Left lung (tissue), 4 donors: ENCODE measurements at regions not wholly inside any gene's neighbourhood (a gene's known extent, or its start where the extent isn't known, plus 50 kb on each side); places are given as distances from the start of the nearest gene placed in this dataset.

Experiments
- ATAC-seq: fragments of 200-7000 bp; cut with Tn5 transposase; one replicate; pipeline ENCODE4 v1.9.1; 2020; ENCODE audit warnings: moderate library complexity
- DNase-seq, 4 donors: peaks; one replicate each; pipeline ENCODE4 v3.0.0-alpha.2; 2013 to 2020
- H3K27ac ChIP-seq, 2 donors: fragments of 200-600 bp; sonication (generic) in 1 of 2; one replicate each; pipeline versions ENCODE4 v1.5.0 to v1.8.0; 2020 to 2021
- H3K27me3 ChIP-seq, 2 donors: fragments of 200-600 bp; sonication (generic) in 1 of 2; one replicate each; pipeline versions ENCODE4 v1.5.0 to v1.8.0; 2020 to 2021
- H3K36me3 ChIP-seq, 2 donors: fragments of 200-600 bp; sonication (generic) in 1 of 2; one replicate each; pipeline versions ENCODE4 v1.5.0 to v1.8.0; 2020 to 2021
- H3K4me1 ChIP-seq, 2 donors: fragments of 200-600 bp; one replicate each; pipeline ENCODE4 v1.8.0; 2021
- H3K4me3 ChIP-seq, 2 donors: fragments of 200-600 bp; sonication (generic) in 1 of 2; one replicate each; pipeline versions ENCODE4 v1.5.0 to v1.8.0; 2020 to 2021; ENCODE audit warnings: mild to moderate bottlenecking in 1 of 2
- H3K9me3 ChIP-seq, 2 donors: fragments of 200-600 bp; sonication (generic) in 1 of 2; one replicate each; pipeline versions ENCODE4 v1.5.0 to v1.8.0; 2020 to 2021
- intact Hi-C, 2 donors: fragments of 100-400 bp; cut with DNase I; formaldehyde crosslinking; loops; one replicate each; pipeline versions ENCODE4 v1.11.2 to v1.14.2; 2022
- TF ChIP-seq, protein P1 (sequence below), 2 donors: fragments of 200-600 bp; sonication (generic) in 1 of 2; IDR thresholded peaks; one replicate each; pipeline versions ENCODE4 v1.5.0 to v1.8.0; 2021; ENCODE audit warnings: antibody characterized with exemption in 2 of 2
- donor health status: DM: no; HTN: yes; CAD: no.
- donor health status: DM: no; HTN: no; CAD: no.

DNA sequence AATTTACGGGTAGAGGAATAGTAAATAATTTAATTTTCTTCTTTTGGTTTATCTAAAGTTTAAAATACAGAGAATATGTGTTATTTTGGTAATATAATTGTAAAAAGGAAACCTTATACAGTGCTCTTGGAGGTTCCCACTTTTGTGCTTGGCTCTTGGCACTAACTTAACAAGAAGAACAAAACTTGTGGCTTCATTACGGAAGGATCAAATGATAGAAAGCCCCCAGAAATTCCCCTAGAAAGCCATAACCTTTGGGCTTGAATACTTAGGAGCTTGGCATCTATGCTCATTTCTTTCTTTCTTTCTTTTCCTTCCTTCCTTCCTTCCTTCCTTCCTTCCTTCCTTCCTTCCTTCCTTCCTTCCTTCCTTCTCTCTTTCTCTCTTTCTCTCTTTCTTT lies 197.5 kb downstream of the SOX2 start:
- H3K27me3 ChIP-seq = no peaks in the 10 kb centered on the region
- DNase-seq = no peak
- ATAC-seq = no peak
- H3K4me3 ChIP-seq = no peak overlapping the region
- intact Hi-C loops = no loop called here
- no peaks in the 10 kb centered on the region for H3K4me1 ChIP-seq
- no peak overlapping the region for H3K27ac ChIP-seq
- H3K36me3 ChIP-seq = no peaks in the 10 kb centered on the region
- TF ChIP-seq, protein P1, sequence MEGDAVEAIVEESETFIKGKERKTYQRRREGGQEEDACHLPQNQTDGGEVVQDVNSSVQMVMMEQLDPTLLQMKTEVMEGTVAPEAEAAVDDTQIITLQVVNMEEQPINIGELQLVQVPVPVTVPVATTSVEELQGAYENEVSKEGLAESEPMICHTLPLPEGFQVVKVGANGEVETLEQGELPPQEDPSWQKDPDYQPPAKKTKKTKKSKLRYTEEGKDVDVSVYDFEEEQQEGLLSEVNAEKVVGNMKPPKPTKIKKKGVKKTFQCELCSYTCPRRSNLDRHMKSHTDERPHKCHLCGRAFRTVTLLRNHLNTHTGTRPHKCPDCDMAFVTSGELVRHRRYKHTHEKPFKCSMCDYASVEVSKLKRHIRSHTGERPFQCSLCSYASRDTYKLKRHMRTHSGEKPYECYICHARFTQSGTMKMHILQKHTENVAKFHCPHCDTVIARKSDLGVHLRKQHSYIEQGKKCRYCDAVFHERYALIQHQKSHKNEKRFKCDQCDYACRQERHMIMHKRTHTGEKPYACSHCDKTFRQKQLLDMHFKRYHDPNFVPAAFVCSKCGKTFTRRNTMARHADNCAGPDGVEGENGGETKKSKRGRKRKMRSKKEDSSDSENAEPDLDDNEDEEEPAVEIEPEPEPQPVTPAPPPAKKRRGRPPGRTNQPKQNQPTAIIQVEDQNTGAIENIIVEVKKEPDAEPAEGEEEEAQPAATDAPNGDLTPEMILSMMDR (IDR thresholded peaks at IDR 0.05) = no peak
- H3K9me3 ChIP-seq = no peaks in the 10 kb centered on the region

- no peaks in the 10 kb centered on the region for H3K36me3 ChIP-seq
- H3K4me1 ChIP-seq = no peaks in the 10 kb centered on the region
- intact Hi-C loops = no loop called here
- ATAC-seq (no peak), DNase-seq (no peak)
- H3K27me3 ChIP-seq = no peaks in the 10 kb centered on the region
- H3K4me3 ChIP-seq = no peak overlapping the region
- TF ChIP-seq, protein P1 (IDR thresholded peaks at IDR 0.05) = no peak
- no peak overlapping the region for H3K27ac ChIP-seq
- H3K9me3 ChIP-seq = no peaks in the 10 kb centered on the region
These were observed 200.7 kb downstream of the SOX2 start for GRCh38 chr3:181912384-181912783.

- H3K27ac ChIP-seq = no peak overlapping the region
- H3K4me3 ChIP-seq = no peak overlapping the region
- DNase-seq (no peak), ATAC-seq (no peak)
- H3K36me3 ChIP-seq = no peaks in the 10 kb centered on the region
- intact Hi-C loops = no loop called here
- H3K27me3 ChIP-seq = no peaks in the 10 kb centered on the region
- TF ChIP-seq, protein P1 (IDR thresholded peaks at IDR 0.05) = no peak
- H3K9me3 ChIP-seq = no peaks in the 10 kb centered on the region
- H3K4me1 ChIP-seq = no peaks in the 10 kb centered on the region
These were observed 201.5 kb downstream of the SOX2 start for GRCh38 chr3:181913254-181913653.

GRCh38 chr3:181915551-181915950 lies 203.8 kb downstream of the SOX2 start:
- no peaks in the 10 kb centered on the region for H3K27me3 ChIP-seq
- H3K4me1 ChIP-seq = no peaks in the 10 kb centered on the region
- DNase-seq (no peak), ATAC-seq (no peak)
- H3K4me3 ChIP-seq = no peak overlapping the region
- H3K36me3 ChIP-seq = no peaks in the 10 kb centered on the region
- TF ChIP-seq, protein P1 (IDR thresholded peaks at IDR 0.05) = no peak
- no peaks in the 10 kb centered on the region for H3K9me3 ChIP-seq
- H3K27ac ChIP-seq = no peak overlapping the region
- intact Hi-C loops = no loop called here

- H3K4me1 ChIP-seq = no peaks in the 10 kb centered on the region
- H3K4me3 ChIP-seq = no peak overlapping the region
- TF ChIP-seq, protein P1 (IDR thresholded peaks at IDR 0.05) = no peak
- H3K9me3 ChIP-seq = no peaks in the 10 kb centered on the region
- H3K27me3 ChIP-seq = no peaks in the 10 kb centered on the region
- no peaks in the 10 kb centered on the region for H3K36me3 ChIP-seq
- H3K27ac ChIP-seq = no peak overlapping the region
- DNase-seq (no peak), ATAC-seq (no peak)
- intact Hi-C loops = no loop called here
These were observed 204.3 kb downstream of the SOX2 start for GRCh38 chr3:181916013-181916412.
